Cerebellar cortex (tissue), 1 donor: ENCODE measurements at regions not wholly inside any gene's neighbourhood (a gene's known extent, or its start where the extent isn't known, plus 50 kb on each side); places are given as distances from the start of the nearest gene placed in this dataset.

Experiments
- DNase-seq: peaks from one replicate; pipeline ENCODE4 v3.0.0-alpha.2; 2015; ENCODE audit warnings: low spot score

GRCh38 chr7:21092766-21093702 is 306.3 kb upstream of the SP8 start:
- DNase-seq: no peak

- no peak for DNase-seq
These were observed 307.9 kb upstream of the SP8 start for GRCh38 chr7:21094589-21094988.

DNA sequence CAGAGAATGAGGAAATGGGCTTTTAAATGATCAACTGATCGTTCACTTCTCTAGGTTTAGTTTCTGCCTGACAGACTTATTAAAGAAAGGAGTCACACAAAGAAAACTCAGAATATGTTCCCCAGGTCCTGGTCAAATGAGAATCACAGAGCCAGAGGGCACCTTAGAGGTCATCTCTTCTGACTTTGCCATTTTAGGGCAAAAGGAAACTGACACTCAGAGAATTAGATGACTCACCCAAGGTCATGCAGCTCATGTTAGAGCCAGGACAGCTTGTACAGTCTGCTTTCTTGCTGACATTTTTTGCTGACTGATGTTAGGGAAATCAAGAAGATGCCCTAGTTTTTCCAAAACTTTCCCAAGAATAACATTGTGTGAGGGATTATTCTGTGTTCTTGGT is 312.7 kb upstream of the SP8 start:
- DNase-seq: no peak

DNA sequence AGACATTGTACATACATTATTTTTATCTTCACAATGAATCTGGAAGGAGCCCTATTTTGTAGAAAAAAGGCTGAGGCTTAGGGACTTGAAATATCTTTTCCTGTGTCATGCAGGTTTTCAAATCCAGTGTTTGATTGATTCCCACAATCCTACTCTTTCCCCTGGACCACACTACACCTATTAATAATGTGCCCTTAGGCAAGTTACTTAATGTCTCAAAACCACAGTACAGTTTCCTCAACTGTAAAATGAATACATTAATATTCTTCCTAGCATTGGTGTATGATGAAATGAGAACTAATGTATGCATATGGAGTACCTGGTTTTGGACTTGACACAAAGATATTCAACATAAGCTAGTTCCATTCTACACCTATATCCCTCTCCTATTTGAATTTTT is 313.3 kb upstream of the SP8 start:
- DNase-seq: no peak

DNA sequence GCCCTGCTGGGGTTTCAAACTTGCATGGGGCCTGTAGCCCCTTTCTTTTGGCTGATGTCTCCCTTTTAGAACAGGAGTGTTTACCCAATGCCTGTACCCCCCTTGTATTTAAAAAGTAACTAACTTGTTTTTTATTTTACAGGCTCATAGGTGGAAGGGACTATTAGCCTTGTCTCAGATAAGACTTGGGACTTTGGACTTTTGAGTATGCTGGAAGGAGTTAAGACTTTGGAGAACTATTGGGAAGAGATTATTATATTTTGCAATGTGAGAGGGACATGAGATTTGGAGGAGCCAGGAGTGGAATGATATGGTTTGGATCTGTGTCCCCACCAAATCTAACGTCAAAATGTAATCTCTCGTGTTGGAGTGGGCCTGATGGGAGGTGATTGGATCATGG is 314.9 kb upstream of the SP8 start:
- DNase-seq: no peak

DNA sequence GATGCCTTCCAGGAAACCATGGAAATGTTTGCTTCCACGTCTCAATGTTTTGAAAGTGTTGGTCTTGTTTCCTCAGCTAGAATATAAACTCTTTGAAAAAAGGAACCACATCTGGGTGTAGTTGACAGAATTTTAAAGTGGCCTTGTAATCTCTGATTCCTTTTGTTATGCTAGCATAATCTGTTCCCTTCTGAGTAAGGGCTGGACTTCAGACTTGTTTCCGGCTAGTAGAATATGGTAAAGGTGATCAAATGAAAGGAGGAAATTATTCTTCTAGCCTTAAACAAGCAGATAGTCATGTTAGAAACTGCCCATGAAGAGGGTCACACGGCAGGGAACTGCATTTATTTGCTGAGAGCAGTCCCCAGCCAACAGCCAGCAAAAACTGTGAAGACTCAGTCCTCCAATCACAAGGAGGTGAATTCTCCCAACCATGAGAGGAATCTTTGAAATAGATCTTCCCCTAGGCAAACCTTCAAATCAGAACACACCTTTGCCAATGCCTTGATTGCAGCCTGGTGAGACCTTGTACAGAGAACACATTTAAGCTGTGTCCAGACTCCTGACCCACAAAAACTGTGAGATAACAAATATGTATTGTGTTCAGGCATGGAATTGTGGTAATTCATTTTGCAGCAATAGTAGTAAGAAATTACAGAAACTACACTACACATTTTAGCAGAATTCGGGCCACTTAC is 316.9 kb upstream of the SP8 start:
- no peak for DNase-seq

DNA sequence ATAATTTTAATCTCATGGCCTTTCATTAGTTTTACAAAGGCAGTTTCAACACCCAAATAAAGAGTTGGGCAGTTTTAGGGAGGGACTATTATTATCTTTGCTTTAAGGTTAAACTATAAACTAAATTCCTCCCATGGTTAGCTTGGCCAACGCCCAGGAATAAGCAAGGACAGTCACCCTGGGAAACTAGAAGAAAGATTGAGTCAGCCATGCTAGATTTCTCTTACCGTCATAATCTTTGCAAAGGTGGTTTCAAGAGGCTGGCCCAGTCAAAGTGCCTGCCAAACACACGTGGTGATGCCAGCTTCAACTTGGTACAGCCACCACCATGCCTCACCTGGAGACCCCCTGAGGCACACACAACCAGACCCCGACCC is 317.4 kb upstream of the SP8 start:
- DNase-seq: no peak

DNA sequence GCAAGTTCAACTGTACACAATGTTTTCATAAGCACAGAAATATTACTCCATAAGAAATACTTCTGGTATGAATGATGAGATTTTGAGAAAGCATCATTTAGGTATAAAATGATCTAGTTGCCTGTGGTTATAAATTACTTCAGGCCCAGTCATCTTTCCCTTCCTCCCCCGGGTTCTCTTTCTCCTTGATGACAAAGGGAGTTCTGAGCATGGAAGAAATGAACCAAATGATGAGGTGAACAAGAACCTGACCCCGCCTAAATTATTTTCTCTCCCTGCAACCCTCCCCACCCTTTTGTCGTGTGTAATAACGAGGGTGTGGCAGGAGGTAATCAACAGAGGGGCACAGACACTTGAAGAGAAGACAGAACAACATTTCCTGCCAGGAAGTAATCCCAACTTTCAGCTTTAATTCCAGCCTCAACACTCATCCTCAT is 319.6 kb upstream of the SP8 start:
- DNase-seq: no peak

- DNase-seq: no peak
These were observed 320.4 kb upstream of the SP8 start for GRCh38 chr7:21107101-21107500.

GRCh38 chr7:21108182-21108581 is 319.7 kb upstream of the SP4 start:
- DNase-seq: no peak

DNA sequence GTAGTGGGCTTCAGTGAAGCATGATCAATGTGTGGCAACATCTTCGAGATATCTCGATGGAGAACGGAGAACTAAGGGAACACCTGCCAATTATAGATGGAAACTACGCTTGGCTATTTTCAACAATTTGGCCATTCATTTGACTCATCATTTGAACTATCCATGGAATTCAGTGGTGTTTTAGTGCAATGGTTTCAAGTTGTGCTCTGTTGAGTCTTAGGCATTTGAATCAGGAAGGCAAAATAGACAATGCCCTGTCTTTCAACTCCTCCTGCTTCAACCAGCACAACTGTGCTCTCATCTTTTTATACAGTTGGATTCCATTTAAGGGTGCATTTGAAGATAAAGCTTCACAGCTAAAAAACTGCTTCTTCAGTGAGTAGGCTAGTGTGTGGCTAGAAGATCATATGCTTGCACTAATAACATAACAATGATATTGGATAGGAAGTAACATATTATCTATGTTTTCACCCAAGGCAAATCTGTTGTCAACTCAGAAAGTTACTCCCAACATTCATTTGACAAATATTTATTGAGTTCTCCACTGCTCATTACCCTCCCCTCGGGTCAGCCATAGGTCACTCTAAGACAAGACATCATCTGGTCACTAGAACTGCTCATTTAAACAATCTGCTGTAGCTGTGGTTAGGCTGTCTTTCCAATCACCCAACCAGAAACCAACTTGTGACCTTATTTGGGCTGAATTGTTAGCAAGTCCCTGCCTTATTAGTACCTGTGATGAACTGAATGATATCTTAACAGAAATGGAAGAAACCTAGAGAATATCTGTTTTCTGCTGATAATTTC is 314.1 kb upstream of the SP4 start:
- no peak for DNase-seq

- DNase-seq: no peak
These were observed 304.3 kb upstream of the SP4 start for GRCh38 chr7:21123586-21123985.

- no peak for DNase-seq
These were observed 302.6 kb upstream of the SP4 start for GRCh38 chr7:21125297-21125696.

- DNase-seq: no peak
These were observed 299.6 kb upstream of the SP4 start for GRCh38 chr7:21128062-21128817.

GRCh38 chr7:21131897-21132296 is 296.0 kb upstream of the SP4 start:
- no peak for DNase-seq

DNA sequence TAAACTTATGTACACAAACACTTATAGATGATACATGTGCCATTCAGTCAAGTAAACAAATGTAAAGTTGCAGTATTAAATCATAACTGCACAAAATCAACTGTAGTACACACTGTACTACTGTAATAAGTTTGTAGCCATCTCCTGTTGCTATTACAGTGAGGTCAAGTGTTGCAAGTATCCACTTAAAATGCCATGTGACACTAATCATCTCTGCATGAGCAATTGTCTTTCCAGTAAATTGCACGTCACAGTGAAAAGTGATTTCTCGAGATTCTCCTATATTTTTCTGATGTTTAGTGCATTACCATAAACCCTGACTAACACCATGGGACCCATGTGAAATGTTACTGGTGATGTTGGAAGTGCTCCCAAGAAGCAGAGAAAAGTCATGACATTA is 293.3 kb upstream of the SP4 start:
- DNase-seq: no peak

GRCh38 chr7:21135437-21135836 is 292.4 kb upstream of the SP4 start:
- DNase-seq: no peak

- no peak for DNase-seq
These were observed 290.2 kb upstream of the SP4 start for GRCh38 chr7:21137640-21138039.

DNA sequence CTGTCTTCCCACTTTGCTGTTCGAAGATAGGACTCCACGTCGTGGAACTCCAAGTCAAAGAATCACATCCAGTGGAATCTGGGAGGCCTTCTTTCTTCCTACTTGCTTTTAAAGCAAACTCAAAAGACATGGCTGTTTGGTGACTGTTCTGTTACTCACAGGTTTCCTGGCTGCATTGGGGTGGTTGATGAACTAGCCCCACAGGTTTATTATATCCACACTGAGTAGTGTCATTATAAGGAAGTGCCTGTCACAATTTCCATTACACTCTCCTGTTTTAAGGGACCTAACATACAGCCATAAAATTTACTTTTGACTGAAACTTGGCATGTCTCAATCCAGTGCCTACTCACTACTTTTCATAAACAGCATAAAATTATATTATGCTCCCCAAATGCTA is 287.3 kb upstream of the SP4 start:
- no peak for DNase-seq

- DNase-seq: no peak
These were observed 286.4 kb upstream of the SP4 start for GRCh38 chr7:21141476-21141875.

DNA sequence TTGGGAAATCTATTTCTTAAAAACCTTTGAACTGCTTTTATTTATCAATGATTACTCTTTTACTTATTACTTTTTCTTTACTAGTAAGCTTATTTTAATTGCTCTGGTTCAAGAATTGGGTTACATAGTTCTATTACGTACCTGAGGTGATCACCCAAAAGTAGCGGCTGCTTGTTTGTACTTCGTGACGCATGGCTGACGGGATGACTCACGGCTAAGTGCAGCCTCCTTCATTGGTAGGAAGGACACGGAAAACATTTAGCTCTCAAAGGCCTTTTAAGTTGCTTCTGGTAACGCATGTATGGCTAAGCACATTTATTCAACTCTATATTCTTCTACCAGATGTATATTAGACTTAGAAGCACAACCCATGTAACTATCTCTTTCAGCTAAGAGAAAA is 285.8 kb upstream of the SP4 start:
- no peak for DNase-seq
